Endometrium (tissue), 2 donors: ENCODE measurements at regions not wholly inside any gene's neighbourhood (a gene's known extent, or its start where the extent isn't known, plus 50 kb on each side); places are given as distances from the start of the nearest gene placed in this dataset.

Experiments
- FAIRE-seq: peaks from 2 replicates; lab custom pipeline; 2012; peaks lifted over from hg19 to GRCh38; lab: Jason Lieb, UNC
- donor health status: control.
- donor health status: control.

GRCh38 chr6:8578006-8578405, 142.7 kb upstream of the SLC35B3 start:
- FAIRE-seq, result no peak

DNA sequence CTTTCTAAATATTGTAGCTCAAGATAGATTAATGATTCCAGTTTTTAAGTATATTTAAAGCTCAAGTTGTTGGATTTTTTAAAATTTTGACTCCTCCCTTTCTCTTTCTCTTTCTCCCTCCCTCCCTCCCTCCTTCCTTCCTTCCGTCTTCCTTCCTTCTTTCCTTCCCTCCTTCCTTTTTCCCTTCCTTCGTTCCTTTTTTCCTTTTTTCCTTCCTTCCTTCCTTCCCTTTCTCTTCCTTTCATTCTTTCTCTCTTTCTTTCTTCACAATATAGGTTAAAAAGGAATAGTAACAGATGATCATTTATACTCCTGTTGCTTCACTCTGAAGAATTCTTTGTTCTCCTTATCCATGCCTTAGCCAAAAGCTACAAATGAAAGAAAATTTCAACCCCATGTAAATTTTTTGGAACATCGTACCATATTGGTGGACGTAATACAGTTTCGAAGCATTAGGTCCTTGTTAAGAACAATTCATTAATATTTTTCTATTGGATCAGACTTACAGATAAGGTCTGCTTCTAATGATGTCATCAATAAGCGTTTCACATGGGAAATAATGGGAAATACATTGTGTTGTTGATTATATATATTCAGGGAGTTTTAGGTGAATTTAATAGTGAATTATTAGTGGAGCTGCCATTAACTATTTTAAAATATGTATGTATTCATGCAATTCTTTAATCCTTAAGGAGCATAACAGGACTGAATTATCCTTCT, 139.6 kb upstream of the SLC35B3 start:
- FAIRE-seq, result no peak

DNA sequence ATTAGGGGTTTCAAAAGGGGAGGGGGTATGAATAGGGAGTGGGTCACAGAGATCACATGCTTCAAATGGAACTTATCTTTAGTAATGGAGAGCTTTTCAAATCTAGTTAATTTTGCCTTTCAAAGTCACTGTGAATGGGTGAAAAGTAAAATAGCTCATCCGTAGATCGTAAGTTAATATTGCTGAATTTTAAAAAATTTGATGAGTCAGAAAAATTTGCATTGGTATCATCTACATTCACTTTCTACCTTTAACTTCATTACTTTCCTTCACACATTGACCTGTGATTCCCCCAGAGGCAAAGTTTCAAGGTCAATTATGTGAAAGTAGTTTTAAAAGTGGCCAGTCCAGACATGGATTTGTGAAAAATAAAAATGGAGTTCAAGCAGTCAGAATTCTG, 139.0 kb upstream of the SLC35B3 start:
- FAIRE-seq, result no peak

DNA sequence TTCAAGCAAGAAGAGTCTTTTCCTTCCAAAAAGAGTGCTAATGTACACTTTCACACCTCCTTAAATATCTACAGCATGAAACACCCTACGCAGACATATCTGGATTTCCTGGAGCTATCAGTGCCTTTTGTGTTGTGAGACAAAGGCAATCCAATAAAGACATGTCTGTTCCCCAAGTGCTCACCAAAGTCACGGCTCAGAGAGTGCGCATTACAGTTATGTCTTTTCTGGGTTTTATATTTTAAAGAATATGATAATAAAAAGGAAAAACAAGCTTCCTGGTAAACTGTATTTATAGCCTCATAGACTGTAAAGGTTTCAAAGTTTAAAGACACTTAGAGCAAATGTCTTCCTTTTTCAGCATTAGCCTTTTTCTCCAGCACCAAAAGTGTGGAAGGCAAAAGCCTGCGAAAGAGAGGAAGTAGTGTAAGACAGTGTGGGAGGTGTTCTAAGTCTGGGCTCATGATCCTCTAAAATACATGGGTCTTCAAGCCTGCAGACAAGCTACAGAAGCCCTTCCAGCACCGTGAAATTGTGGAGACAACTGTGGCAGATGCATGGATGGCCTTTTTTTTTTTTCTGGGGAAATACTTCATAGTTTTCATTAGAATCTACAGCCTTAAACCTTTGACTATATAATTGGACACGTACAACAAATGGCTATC, 135.0 kb upstream of the SLC35B3 start:
- FAIRE-seq, result no peak

DNA sequence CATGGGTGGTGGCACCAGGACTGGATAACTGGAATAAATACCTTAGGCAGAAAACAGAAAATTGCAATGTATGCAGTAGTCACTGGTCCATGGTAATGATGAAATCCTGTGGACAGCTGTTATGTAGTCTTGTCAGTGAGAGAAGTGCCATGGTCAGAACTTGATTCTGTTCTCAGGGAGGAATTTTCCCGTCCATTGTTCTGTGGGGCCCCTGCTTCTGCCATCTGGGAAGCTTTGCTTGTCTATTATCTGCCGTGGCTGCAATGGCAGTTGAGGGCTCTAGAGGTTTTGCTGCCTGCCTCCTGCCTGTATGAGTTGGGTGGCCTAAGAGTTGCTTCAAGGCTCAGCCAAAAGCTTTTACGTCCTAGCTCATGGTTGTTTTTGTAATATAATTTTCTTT, 126.8 kb upstream of the SLC35B3 start:
- FAIRE-seq, result no peak

DNA sequence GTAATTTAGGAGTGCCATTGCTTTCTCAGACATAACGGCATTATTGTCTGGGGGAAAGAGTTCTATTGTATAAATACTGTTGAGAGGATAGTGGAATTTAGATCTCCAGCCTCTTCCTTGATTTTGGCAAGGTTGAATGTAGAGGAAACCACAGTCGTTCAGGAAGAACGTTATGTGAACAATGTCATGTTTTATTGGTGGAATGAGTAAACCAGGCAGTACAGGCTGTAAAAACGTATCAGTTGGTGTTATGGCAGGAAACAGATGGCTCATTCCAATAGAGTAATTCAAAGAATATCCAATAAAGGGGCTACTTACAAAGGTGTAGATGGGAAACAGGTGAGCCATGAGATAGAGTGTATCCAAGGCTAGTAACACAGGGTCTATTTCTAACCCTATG, 123.6 kb upstream of the SLC35B3 start:
- no peak for FAIRE-seq

GRCh38 chr6:8557014-8557748, 121.8 kb upstream of the SLC35B3 start:
- no peak for FAIRE-seq

- no peak for FAIRE-seq
Observed at GRCh38 chr6:8556370-8557013, 121.1 kb upstream of the SLC35B3 start.

DNA sequence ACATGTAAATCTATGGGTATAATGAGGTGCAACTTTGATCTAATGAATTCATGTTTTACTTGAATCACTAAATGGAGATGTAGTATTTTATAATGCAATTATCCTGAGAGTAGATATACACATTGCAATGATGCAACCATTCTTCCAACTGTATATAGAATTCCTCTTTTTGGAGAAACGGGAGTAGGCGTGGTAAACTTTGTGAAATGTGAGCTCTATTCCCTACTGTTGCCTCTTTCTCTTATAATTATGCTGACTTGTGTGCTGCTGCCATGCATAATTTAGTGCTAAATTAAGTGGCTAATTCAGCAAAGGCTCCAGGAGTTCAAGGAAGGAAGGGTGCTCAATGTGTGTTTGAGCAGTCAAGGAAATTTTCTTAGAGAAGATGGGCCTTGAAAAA, 116.6 kb upstream of the SLC35B3 start:
- no peak for FAIRE-seq

- no peak for FAIRE-seq
Observed at GRCh38 chr6:8551386-8551785, 116.0 kb upstream of the SLC35B3 start.

- no peak for FAIRE-seq
Observed at GRCh38 chr6:8549074-8549790, 113.9 kb upstream of the SLC35B3 start.

- no peak for FAIRE-seq
Observed at GRCh38 chr6:8546496-8546895, 111.2 kb upstream of the SLC35B3 start.

DNA sequence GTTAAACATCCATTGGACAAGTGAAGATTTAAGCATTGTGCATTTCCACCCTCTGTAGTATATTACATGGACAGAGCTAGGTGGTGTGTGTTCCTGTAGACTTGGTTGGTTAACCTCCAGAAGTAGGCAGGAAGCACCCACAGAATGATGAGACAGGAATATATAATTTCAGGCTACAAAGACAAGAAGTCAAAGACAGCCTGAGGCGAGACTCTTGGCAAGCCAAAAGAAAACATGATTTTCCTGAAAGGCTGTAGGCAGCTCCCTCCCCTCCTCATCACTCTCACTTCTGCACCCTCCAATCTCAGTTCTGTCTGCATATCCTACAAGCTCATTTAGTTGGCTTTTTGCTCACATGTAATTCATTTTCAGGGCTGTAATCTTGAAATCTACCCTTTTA, 110.0 kb upstream of the SLC35B3 start:
- FAIRE-seq, result no peak

DNA sequence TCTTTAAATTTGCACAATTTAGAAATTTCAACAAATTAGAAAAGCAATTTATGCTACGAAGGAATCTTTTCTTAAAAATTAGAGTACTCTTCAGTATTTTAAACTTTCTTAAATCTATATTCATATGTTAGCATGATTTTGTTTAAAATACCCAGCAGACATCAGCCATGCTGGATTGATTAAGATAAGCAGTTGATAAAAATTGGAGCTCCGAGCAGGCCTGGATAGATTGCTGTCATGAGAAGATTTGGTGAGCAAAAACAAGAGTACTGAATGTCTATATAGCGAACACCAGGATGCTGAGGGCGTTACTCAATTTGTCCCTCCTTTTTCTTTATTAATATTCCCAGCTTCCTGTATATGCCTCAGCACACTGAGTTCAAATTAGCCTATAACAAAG, 108.4 kb upstream of the SLC35B3 start:
- no peak for FAIRE-seq

DNA sequence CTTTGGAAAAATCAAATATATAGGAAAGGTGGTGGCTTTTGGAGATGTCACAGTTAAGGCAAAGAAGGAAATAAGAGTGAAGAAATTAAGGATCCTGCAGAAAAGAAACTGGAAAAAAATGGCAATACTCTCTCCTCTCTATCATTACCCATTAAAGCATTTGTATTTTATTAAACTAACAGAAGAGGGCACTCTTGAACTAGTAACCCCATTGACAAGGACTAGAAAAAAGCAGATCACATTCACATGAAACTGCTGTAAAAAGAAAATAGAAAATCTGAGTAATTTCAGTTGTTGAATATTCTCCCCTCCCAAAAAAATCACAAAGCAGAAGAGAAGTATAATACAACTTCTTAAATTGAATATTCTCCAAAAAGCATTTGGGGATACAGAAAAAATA, 104.1 kb upstream of the SLC35B3 start:
- FAIRE-seq, result no peak

DNA sequence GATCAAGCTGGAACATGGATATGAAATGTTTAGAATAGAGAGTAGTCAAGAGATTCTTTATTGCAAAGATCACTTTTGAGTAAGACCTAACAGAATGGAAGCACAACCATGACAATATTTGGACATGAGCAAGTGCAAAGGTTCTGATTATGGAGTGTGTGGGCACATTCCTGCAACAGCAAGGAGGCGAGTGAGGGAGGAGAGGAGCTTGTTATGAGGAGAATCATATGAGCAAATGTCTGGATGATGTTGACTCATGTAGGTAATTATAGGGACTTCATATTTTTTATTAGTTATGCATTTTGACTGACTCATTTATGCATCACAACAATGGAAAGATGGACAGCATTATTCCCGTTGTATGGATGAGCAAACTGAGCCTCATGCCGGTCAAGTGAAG, 100.8 kb upstream of the SLC35B3 start:
- FAIRE-seq, result no peak

DNA sequence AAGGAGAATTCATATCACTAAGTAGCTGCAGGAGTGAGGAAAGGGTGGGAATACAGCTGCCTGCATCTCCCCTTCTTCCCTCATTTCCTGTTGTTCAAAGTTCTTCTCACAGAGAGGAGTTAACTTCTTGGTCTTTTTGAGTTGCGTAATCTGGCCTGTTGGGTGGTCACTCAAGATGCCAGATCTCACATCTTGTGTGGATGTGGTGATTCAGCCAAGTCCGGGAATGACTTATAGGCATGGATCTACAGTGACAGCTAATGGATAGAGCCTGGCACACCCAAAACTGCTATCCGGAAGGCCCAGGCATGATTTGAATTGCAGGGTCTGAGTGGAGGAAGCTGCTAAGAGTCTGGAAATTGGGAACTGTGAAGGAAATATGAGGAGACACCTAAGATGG, 100.2 kb upstream of the SLC35B3 start:
- no peak for FAIRE-seq

GRCh38 chr6:8530785-8531435, 95.6 kb upstream of the SLC35B3 start:
- FAIRE-seq, result no peak

DNA sequence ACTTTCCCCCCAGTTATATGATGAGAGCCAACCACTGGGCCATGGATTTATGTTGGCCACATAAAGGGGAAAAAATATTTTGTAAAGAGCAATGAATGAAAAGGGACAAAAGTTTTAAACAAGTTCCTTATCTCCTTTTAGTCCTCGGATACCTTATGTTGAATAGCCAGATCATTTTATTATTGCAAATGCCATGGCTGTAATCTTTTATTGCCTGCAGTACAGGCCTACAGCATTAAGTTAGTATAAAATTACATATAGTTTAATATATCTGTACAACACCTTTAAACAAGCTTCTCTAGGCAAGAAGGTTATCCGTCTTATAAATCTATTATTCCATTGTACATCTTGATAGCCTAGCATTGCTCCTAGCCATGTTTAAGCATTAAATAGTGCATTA, 93.9 kb upstream of the SLC35B3 start:
- FAIRE-seq, result no peak

- FAIRE-seq, result no peak
Observed at GRCh38 chr6:8527818-8528217, 92.5 kb upstream of the SLC35B3 start.

DNA sequence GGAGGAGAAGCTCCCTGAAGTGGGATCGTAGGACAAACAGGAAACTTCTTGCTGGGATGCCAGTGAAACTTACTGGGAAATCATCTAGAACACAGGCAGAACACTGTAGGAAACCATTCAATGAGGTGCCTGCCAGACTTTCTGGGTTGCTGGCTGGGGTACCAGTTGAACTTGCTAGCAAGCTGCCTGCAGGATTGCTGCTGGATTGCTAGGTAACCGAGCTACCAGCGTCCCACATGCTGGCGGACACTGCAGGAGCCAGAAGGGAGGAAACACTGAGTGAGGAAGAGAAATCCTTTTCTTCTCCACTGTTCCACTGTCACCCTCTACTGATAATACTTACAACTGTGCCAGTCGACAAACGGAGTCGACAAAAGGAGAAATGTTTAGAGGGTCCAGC, 91.3 kb upstream of the SLC35B3 start:
- FAIRE-seq, result no peak

DNA sequence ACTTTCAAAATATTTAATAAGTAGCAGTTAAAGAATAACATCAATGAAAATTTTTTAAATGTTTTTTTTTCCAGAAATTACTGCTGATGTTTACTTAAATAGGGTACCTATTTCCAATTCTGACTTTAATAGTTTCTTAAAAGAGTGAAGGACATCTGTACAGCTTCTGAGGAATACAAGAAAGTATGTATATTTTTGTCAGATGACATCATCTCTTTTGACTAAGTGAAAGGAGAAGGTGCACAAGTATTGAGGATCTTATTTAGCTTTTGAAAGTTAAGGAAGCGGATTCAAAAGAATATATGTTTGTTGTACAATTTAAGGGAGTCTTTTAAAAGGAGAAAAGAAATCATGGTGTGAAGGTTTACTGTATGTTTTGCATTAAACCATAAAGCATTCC, 90.0 kb upstream of the SLC35B3 start:
- no peak for FAIRE-seq
